ENCODE measurements at regions not wholly inside any gene's neighbourhood (a gene's known extent, or its start where the extent isn't known, plus 50 kb on each side); places are given as distances from the start of the nearest gene placed in this dataset.
"Not testable (repeated sequence)": the region's sequence is repeated elsewhere in the genome, so short reads cannot be mapped to it uniquely, and the experiment has no call there.

DNA sequence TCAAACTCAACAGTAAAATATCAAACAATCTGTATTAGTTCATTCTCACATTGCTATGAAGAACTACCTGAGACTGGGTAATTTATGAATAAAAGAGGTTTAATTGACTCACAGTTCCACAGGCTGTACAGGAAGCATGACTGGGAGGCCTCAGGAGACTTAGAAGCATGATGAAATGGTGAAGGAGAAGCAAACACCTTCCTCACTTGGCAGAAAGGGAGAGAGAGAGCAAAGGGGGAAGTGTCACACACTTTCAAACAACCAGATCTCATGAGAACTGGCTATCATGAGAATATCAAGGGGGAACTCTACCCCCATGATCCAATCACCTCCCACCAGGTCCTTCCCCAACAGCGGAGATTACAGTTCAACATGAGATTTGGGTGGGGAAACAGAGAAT lies 198.5 kb upstream of the CRIM1 start:
- DNase-seq, result not testable (repeated sequence)

DNA sequence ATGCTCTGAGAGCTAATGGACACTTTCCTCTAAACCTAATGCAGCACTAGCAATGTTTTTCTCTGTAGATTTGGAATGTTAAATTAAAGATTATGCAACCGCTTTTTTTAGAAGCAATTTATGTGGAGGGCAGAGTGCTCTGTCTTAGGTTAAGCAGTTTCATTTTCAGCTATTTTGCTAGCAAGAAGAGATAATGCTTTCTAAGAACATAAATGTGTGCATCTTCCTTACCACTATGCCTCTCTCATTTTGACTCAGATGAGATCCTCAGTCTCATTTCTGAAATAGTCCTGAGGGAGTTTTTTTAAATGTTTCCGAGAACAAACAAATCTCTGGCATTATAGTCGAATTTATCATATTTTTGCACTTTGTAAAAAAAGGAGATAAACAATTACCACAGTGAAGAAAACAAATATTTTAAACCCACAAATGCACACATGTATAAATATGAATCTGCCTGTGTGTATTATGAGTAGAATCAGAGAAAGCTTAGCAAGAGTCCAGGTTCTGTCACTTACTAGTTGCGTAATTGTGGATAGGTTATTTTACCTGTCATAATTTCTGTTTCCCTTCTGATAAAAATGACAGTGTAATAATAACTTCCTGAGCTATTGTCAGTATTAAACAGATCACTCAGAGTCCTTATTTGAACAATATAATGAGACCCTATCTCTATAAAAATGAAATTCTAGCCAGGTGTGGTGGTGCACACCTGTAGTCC lies 207.7 kb upstream of the CRIM1 start:
- DNase-seq, result no peak

- DNase-seq, result no peak
These were observed 208.8 kb upstream of the CRIM1 start for GRCh38 chr2:36146765-36147164.

DNA sequence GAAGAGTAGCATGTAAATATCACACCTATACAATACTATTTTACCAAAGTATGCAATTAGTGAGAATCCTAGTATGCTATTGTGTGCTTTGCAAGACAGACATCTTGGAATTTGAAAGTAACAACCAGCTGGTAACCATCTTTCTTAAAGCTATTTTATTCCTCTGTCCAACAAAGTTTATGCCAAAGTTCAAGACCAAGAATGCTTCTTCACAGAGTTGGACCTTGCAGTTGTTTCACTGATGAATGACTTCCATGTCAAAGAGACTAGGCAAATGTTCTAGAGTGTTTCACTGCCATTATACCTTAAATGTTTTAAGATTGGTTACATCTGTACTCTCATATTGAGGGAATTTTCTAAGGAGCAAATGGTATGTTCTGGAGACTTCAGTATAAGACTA lies 215.2 kb upstream of the CRIM1 start:
- no peak for DNase-seq

DNA sequence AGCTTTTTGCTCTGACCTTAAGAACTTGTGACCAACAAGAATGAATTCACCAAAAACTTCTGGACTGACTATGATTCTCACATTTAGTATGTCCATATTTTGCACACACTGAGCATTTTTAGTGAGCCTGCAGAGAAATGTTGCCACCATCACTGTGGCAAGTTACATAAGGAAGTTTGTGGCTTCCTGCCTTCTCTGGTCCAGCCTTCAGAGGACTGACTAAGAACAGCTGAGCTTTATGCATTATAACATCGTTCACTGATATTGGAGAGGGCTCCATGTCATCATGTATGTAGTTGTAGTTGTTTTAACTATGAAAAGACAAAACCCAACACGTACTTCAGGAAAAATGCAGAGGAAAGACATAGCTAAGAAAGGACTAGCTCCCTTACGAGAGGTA lies 218.0 kb upstream of the CRIM1 start:
- DNase-seq, result no peak

- DNase-seq, result no peak
These were observed 221.3 kb upstream of the CRIM1 start for GRCh38 chr2:36134281-36134680.

DNA sequence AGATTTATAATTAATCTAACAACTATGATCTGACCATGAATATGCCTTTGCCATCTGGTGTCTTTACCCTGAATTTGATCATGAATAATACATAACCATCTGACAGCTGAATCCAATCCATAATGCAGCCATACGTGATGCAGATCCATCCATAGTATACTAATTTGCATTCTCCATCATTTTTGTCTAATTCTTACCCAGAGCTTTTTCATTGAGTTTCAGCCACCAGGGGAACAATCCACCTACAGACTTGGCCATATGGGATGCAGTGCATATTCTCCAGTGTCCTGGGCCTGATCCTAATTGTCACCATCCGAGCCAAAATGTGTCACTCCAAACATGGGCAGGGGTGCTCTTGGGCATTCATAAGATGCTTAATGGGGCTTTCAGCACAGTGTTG lies 227.2 kb upstream of the CRIM1 start:
- DNase-seq, result no peak

GRCh38 chr2:36125702-36126101 lies 229.9 kb upstream of the CRIM1 start:
- no peak for DNase-seq

- no peak for DNase-seq
These were observed 231.6 kb upstream of the CRIM1 start for GRCh38 chr2:36123995-36124394.

DNA sequence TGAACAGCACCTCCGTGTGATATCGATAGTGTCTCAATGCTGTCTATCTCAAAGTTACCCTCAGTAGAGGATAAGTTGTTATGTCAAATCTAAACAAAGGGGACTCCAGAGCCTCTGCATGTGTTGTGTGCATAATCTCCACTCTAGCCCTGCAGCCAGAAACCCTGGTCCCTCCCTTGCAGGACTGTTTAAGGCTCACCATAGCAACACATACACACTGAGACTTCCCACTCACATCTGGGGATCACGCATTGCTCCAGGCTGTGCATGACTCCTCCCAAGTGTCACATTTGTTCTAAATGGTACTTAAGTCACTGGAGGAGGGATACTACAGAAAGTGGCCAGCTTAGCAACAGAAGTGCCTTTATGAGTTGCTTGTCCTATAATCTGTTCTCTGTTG lies 258.6 kb upstream of the CRIM1 start:
- no peak for DNase-seq

- DNase-seq, result not testable (repeated sequence)
These were observed 263.5 kb upstream of the CRIM1 start for GRCh38 chr2:36091844-36092741.

DNA sequence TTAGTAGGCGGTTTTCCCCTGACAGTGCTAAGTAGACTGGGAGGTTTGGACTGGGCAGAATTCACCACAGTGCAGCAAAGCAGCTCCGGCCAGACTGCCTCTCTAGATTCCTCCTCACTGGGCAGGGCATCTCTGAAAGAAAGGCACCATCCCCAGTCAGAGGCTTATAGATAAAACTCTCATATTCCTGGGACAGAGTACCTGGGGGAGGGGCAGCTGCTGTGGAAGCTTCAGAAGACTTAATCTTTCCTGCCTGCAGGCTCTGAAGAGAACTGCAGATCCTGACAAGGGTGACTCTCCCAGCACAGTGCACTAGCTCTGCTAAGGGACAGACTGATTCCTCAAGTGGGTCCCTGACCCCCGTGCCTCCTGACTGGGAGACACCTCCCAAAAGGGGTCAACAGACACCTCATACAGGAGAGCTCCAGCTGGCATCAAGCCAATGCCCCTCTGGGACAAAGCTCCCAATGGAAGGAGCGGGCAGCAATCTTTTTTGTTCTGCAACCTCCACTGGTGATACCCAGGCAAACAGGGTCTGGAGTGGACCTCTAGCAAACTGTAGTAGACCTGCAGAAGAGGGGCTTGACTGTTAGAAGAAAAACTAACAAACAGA lies 266.8 kb upstream of the CRIM1 start:
- DNase-seq, result no peak

DNA sequence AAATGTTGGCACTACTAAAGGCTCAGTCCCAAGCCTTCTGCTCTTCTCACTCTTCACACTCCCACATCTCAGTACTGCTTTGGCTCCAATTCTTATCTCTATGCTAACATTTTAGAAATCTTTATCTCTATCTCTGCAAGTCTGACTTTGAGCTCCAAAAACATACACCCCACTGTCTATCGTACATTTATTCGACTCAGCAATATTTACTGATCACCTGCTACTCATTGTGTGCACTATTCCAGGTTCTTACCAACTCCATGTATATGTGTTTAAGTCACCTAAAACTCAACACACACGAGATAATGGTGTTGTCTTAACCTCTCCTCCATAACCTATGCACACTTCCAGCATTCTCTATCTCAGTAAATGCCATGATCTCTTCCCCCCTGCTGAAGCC lies 268.2 kb upstream of the CRIM1 start:
- no peak for DNase-seq

DNA sequence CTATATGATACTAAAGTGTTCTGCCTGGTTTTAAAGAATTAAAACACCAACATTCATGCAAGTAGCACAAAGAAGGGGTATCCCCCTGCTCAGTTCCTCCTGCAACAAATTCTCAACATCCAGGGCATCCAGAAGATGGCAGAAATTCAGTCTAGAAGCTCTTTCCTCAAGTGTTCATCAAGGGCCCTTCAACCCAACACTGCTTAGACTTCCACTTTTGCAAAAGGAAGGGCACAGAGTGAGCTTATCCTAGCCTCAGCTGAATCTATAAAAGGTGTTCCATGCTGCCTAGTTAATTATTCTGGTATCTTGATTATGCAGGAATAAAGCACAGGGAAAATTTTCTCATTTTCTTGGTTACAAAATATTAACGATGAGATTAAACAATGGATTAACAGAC lies 275.8 kb upstream of the CRIM1 start:
- no peak for DNase-seq

- no peak for DNase-seq
These were observed 281.6 kb upstream of the CRIM1 start for GRCh38 chr2:36074008-36074407.

GRCh38 chr2:36071698-36072097 lies 283.9 kb upstream of the CRIM1 start:
- no peak for DNase-seq

DNA sequence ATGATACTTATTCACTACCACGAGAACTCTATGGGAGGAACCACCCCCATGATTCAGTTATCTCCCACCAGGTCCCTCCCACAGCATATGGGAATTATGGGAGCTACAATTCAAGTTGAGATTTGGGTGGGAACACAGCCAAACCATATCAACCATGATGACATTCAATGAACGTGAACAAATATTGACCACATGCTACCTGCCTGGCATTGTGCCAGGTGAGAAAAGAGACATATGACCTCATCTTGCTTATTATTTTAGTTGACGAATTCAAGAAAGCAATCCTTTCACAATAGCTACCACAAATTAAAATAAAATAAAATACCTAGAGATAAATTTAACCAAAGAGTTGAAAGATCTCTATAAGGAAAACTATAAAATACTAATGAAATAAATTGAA lies 286.5 kb upstream of the CRIM1 start:
- no peak for DNase-seq

DNA sequence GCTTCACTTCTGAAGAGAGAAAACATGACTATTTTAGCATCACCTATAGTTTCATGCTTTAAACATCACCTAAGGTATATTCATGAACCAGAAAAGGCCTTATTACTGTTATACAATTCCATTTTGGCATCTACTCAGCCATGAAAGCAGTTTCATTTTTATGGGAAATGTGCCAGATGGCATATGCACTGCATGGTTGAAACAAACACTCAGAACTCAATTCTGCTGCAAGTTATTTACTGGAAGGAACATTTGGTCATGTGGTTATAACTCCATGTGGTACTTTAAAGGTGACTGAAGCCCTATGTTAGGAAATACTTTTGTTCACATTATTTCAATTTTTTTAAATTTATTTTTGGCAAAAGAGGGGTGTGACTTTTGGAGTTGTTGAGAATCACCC lies 287.5 kb upstream of the CRIM1 start:
- no peak for DNase-seq

DNA sequence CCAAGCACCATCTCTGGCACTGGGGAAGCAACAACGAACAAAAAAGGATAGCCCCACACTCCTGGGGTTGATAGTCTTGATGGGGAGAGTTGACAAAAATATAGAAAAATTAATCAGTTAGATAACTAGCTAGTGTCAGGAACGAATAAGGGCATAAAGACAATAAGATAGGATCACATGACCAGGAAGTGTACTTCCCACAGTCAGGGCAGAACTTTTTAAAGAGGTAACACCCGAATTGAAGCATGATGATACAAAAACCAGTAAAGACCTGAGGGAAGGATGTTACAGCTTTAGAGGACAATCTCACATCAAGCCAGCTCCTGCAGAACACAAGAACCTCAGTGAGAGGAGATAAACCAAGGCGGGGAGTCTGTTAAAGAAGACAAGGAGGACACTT lies 295.4 kb upstream of the CRIM1 start:
- no peak for DNase-seq

GRCh38 chr2:36059691-36060090 lies 295.9 kb upstream of the CRIM1 start:
- no peak for DNase-seq

DNA sequence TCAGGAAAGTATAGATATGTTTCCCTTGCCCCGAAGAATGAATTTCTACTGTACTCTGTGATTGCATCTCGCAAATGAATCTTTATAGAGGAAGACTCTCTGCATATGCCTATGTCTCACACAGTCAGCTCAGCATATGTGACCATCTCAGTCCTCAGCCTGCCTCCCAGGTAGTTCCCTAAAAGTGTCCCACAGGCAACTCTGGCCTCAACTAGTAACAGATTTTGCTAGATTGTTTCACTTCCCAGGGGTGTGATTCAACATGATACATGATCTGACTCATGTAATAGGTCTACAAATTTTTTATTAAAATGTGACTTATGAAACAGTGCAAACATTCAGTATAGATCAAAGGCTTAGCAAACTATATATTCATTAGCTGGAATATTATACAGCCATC lies 296.6 kb upstream of the CRIM1 start:
- DNase-seq, result no peak

DNA sequence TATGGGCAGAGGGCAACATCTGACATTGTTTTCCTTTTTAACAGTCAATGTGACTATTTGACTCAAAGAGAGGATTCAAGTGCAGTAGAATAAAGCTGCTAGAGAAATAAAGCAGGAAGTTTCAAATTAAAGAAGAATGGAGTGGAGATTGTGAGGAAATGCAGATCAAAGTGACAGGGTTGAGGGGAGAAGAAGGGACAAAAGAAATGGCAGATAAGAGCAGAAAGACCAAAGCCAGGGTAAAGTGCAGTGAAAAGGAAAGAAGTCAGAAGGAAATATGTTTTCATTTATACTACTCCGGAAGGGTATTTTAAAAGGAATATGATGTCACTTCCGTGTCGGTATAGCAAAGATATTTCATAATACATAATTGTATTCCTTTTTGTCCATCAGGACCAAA lies 297.5 kb upstream of the CRIM1 start:
- DNase-seq, result no peak

- no peak for DNase-seq
These were observed 302.8 kb upstream of the CRIM1 start for GRCh38 chr2:36052819-36053218.

GRCh38 chr2:36044411-36044810 lies 311.2 kb upstream of the CRIM1 start:
- DNase-seq, result no peak
